B cell (primary cell): ENCODE measurements at regions not wholly inside any gene's neighbourhood (a gene's known extent, or its start where the extent isn't known, plus 50 kb on each side); places are given as distances from the start of the nearest gene placed in this dataset.

Source experiments
- EZH2 ChIP-seq: IDR thresholded peaks from 2 replicates; pipeline ENCODE4 v1.6.1; 2012; ENCODE audit warnings: borderline replicate concordance, low read depth, mild to moderate bottlenecking, moderate library complexity, low read length; ENCODE audit not compliant: insufficient read depth, poor library complexity, severe bottlenecking
- TF ChIP-seq, protein P1 (sequence below): fragments of 200-600 bp; IDR thresholded peaks from one replicate; pipeline ENCODE4 v1.8.0; 2022; ENCODE audit warnings: antibody characterized with exemption, mild to moderate bottlenecking

GRCh38 chr4:66486068-66486467 lies 815.8 kb upstream of the EPHA5 start:
- TF ChIP-seq, protein P1, sequence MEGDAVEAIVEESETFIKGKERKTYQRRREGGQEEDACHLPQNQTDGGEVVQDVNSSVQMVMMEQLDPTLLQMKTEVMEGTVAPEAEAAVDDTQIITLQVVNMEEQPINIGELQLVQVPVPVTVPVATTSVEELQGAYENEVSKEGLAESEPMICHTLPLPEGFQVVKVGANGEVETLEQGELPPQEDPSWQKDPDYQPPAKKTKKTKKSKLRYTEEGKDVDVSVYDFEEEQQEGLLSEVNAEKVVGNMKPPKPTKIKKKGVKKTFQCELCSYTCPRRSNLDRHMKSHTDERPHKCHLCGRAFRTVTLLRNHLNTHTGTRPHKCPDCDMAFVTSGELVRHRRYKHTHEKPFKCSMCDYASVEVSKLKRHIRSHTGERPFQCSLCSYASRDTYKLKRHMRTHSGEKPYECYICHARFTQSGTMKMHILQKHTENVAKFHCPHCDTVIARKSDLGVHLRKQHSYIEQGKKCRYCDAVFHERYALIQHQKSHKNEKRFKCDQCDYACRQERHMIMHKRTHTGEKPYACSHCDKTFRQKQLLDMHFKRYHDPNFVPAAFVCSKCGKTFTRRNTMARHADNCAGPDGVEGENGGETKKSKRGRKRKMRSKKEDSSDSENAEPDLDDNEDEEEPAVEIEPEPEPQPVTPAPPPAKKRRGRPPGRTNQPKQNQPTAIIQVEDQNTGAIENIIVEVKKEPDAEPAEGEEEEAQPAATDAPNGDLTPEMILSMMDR: no peak
- no peak for TF ChIP-seq EZH2
